ENCODE measurements at regions not wholly inside any gene's neighbourhood (a gene's known extent, or its start where the extent isn't known, plus 50 kb on each side); places are given as distances from the start of the nearest gene placed in this dataset.

DNA sequence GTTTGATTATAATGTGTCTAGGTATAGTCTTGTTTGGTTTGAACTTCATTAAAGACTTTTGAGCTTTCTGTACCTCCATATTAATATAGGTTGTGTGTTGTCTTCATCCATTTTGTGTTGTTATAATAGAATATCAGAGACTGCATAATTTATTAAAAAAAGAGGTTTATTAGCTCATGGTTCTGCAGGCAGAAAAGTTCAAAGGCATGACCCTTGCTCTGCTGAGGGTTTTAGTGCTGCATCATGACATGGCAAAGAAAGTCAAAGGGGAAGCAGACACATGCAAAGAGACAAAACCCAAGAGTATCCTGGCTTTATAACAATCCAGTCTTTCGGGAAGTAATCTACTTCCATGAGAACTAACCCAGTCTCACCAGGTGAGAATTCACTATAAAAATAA is 358.2 kb downstream of the EDEM1 start:
- H3K36me3 ChIP-seq = no peaks in the 10 kb centered on the region
- no peak for DNase-seq (ENCODE audit: low spot score)
- TF ChIP-seq POLR2AphosphoS5 (IDR thresholded peaks at IDR 0.05) (no peak), POLR2A (IDR thresholded peaks at IDR 0.05) (no peak)
- TF ChIP-seq, protein P1, sequence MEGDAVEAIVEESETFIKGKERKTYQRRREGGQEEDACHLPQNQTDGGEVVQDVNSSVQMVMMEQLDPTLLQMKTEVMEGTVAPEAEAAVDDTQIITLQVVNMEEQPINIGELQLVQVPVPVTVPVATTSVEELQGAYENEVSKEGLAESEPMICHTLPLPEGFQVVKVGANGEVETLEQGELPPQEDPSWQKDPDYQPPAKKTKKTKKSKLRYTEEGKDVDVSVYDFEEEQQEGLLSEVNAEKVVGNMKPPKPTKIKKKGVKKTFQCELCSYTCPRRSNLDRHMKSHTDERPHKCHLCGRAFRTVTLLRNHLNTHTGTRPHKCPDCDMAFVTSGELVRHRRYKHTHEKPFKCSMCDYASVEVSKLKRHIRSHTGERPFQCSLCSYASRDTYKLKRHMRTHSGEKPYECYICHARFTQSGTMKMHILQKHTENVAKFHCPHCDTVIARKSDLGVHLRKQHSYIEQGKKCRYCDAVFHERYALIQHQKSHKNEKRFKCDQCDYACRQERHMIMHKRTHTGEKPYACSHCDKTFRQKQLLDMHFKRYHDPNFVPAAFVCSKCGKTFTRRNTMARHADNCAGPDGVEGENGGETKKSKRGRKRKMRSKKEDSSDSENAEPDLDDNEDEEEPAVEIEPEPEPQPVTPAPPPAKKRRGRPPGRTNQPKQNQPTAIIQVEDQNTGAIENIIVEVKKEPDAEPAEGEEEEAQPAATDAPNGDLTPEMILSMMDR (IDR thresholded peaks at IDR 0.05) = no peak
- H3K9me3 ChIP-seq = no peaks in the 10 kb centered on the region
- intact Hi-C loops (cut with DNase I) = no loop called here
- no peaks in the 10 kb centered on the region for H3K27me3 ChIP-seq (replicated peaks; ENCODE audit: insufficient read depth)
- no peak overlapping the region for H3K4me3 ChIP-seq
- WGBS = 94% methylated on average over 1 of the region's 1 CpG
- no peak overlapping the region for H3K27ac ChIP-seq
- H3K4me1 ChIP-seq (replicated peaks) = no peaks in the 10 kb centered on the region

DNA sequence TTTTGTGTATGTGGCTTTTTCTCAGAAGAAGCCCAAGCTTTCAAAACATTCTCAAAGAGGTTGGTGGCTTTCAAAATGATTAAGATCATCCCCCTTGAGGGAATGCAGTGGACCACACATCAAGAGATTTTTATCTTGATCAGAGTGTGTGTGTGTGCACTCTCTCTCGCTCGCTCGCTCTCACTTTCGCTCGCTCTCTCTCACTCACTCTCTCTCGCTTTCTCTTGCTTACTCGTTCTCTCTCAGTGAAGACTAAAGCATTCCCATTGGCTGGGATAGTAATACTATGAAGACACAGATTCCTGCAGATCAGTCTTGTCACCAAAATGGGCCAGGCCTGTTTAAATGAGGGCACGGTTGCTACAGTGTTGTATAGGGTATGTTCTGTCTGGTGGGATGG is 365.7 kb downstream of the EDEM1 start:
- no peaks in the 10 kb centered on the region for H3K27me3 ChIP-seq (replicated peaks; ENCODE audit: insufficient read depth)
- DNase-seq (ENCODE audit: low spot score) = no peak
- H3K27ac ChIP-seq = no peak overlapping the region
- WGBS = 82% methylated on average over 8 of the region's 8 CpGs
- H3K36me3 ChIP-seq = no peaks in the 10 kb centered on the region
- H3K4me3 ChIP-seq = no peak overlapping the region
- H3K4me1 ChIP-seq (replicated peaks) = no peaks in the 10 kb centered on the region
- TF ChIP-seq POLR2AphosphoS5 (IDR thresholded peaks at IDR 0.05) (no peak), POLR2A (IDR thresholded peaks at IDR 0.05) (no peak)
- TF ChIP-seq, protein P1 (IDR thresholded peaks at IDR 0.05) = no peak
- intact Hi-C loops (cut with DNase I) = no loop called here
- H3K9me3 ChIP-seq = no peaks in the 10 kb centered on the region

DNA sequence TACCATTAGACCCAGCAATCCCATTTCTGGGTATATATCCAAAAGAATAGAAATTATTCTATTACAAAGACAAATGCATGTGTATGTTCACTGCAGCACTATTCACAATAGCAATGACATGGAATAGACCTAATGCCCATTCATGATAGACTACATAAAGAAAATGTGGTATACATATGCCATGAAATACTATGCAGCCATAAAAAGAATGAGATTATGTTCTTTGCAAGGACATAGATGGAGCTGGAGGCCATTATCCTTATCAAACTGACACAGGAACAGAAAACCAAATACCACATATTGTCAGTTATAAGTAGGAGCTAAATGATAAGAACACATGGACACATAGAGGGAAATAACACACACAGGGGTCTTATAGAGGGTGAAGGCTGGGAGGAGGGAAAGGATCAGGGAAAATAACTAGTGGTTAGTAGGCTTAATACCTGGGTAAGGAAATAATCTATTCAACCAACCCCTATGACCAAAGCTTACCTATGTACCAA is 366.8 kb downstream of the EDEM1 start:
- H3K27me3 ChIP-seq (replicated peaks; ENCODE audit: insufficient read depth) = no peaks in the 10 kb centered on the region
- no peak for DNase-seq (ENCODE audit: low spot score)
- no peaks in the 10 kb centered on the region for H3K36me3 ChIP-seq
- no peaks in the 10 kb centered on the region for H3K4me1 ChIP-seq (replicated peaks)
- H3K9me3 ChIP-seq = no peaks in the 10 kb centered on the region
- TF ChIP-seq POLR2A (IDR thresholded peaks at IDR 0.05) = no peak
- TF ChIP-seq, protein P1 (IDR thresholded peaks at IDR 0.05) = no peak
- no peak for TF ChIP-seq POLR2AphosphoS5 (IDR thresholded peaks at IDR 0.05)
- H3K4me3 ChIP-seq = no peak overlapping the region
- H3K27ac ChIP-seq = no peak overlapping the region
- intact Hi-C loops (cut with DNase I) = no loop called here

DNA sequence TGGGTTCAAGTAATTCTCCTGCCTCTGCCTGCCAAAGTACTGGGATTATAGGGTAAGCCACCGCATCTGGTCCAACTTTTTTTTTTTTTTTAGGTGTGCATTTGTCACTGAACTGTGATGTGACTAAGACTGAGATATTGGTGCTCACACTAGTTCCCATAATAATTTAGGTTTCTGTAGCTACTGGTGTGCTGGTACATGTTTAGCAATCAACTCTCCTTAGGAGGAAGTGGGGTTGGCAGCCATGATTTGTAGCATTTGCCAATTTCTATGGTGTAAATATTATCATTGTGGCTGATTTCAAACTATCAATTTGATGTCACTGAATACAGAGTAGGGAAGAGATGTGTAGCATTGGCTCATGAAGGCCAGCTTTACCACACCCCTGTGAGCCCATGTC is 372.7 kb downstream of the EDEM1 start:
- H3K9me3 ChIP-seq = no peaks in the 10 kb centered on the region
- TF ChIP-seq, protein P1 (IDR thresholded peaks at IDR 0.05) = no peak
- TF ChIP-seq POLR2AphosphoS5 (IDR thresholded peaks at IDR 0.05) = no peak
- H3K27ac ChIP-seq = no peak overlapping the region
- H3K4me3 ChIP-seq = no peak overlapping the region
- intact Hi-C loops (cut with DNase I) = no loop called here
- DNase-seq (ENCODE audit: low spot score) = no peak
- 89% methylated on average over 1 of the region's 1 CpG for whole genome bisulfite sequencing
- H3K36me3 ChIP-seq = no peaks in the 10 kb centered on the region
- no peaks in the 10 kb centered on the region for H3K4me1 ChIP-seq (replicated peaks)
- no peaks in the 10 kb centered on the region for H3K27me3 ChIP-seq (replicated peaks; ENCODE audit: insufficient read depth)

DNA sequence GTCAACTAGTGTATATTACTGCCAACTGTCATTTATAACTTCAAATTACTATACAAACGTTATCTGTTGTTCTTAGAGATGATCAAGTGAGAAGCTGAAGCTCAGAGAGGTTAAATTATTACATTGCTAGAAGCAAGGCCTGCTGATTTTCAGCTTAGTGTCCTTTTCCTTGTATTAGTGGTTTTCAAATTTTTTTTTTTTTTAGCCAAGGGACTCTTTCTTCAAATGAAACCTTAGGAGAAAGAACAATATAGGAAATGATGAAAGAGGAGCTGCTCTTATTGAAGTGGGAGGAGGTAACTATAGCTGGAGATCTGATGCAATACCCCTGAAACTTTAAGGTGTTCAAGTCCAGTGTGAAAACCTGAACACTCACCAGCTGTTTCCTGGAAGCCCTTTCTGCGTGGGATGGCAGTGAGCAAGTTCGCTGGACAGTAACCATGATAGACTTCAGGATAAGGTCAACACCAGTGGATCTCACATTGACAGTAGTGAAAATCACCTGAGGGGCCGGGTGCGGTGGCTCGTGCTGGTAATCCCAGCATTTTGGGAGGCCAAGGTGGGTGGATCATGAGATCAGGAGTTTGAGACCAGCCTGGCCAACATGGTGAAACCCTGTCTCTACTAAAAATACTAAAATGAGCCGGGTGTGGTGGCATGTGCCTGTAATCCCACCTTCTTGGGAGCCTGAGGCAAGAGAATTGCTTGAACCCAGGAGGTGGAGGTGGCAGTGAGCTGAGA is 376.2 kb downstream of the EDEM1 start:
- H3K27ac ChIP-seq = no peak overlapping the region
- TF ChIP-seq, protein P1 (IDR thresholded peaks at IDR 0.05) = no peak
- TF ChIP-seq POLR2AphosphoS5 (IDR thresholded peaks at IDR 0.05) (no peak), POLR2A (IDR thresholded peaks at IDR 0.05) (no peak)
- intact Hi-C loops (cut with DNase I) = no loop called here
- H3K4me3 ChIP-seq = no peak overlapping the region
- H3K27me3 ChIP-seq (replicated peaks; ENCODE audit: insufficient read depth) = no peaks in the 10 kb centered on the region
- no peaks in the 10 kb centered on the region for H3K4me1 ChIP-seq (replicated peaks)
- no peaks in the 10 kb centered on the region for H3K9me3 ChIP-seq
- DNase-seq (ENCODE audit: low spot score) = no peak
- no peaks in the 10 kb centered on the region for H3K36me3 ChIP-seq
- WGBS = 77% methylated on average over 7 of the region's 7 CpGs

All from prostate gland (tissue), 2 donors.